ENCODE measurements at regions not wholly inside any gene's neighbourhood (a gene's known extent, or its start where the extent isn't known, plus 50 kb on each side); places are given as distances from the start of the nearest gene placed in this dataset.

- Histone ChIP-seq H3K4me3 (no peak overlapping the region), H3K4me1 (ENCODE audit: low read depth) (peaks cover 9% of the 10 kb centered on the region), H3K9me3 (no peaks in the 10 kb centered on the region), H3K36me3 (ENCODE audit: low read depth) (no peaks in the 10 kb centered on the region)
- DNase-seq: no peak
- ATAC-seq: peak; percentile 15
- intact Hi-C loops (cut with DNase I, micrococcal nuclease): no loop called here
- TF ChIP-seq CTCF (IDR thresholded peaks at IDR 0.05): no peak
These were observed 100.6 kb upstream of the TSC22D2 start for GRCh38 chr3:150307311-150308036.

- DNase-seq (no peak), ATAC-seq (peak; percentile 49)
- Histone ChIP-seq H3K4me3 (no peak overlapping the region), H3K9me3 (no peaks in the 10 kb centered on the region), H3K36me3 (ENCODE audit: low read depth) (no peaks in the 10 kb centered on the region), H3K4me1 (ENCODE audit: low read depth) (peaks cover 9% of the 10 kb centered on the region)
- intact Hi-C loops (cut with DNase I, micrococcal nuclease): no loop called here
- TF ChIP-seq CTCF (IDR thresholded peaks at IDR 0.05): no peak
These were observed 101.2 kb upstream of the TSC22D2 start for GRCh38 chr3:150306906-150307305.

- no peak overlapping the region for H3K4me3 ChIP-seq
- H3K36me3 ChIP-seq (ENCODE audit: low read depth): no peaks in the 10 kb centered on the region
- no peak for ATAC-seq
- no peaks in the 10 kb centered on the region for H3K9me3 ChIP-seq
- no peak for TF ChIP-seq CTCF (IDR thresholded peaks at IDR 0.05)
- intact Hi-C loops (cut with DNase I, micrococcal nuclease): no loop called here
- DNase-seq: no peak
- peaks cover 9% of the 10 kb centered on the region for H3K4me1 ChIP-seq (ENCODE audit: low read depth)
These were observed 102.0 kb upstream of the TSC22D2 start for GRCh38 chr3:150306083-150306482.

- intact Hi-C loops (cut with DNase I, micrococcal nuclease): no loop called here
- no peaks in the 10 kb centered on the region for H3K9me3 ChIP-seq
- H3K36me3 ChIP-seq (ENCODE audit: low read depth): no peaks in the 10 kb centered on the region
- no peak for DNase-seq
- no peak overlapping the region for H3K4me3 ChIP-seq
- ATAC-seq: no peak
- TF ChIP-seq CTCF (IDR thresholded peaks at IDR 0.05): no peak
- peaks cover 9% of the 10 kb centered on the region for H3K4me1 ChIP-seq (ENCODE audit: low read depth)
These were observed 104.3 kb upstream of the TSC22D2 start for GRCh38 chr3:150303768-150304167.

GRCh38 chr3:150302246-150302645 is 105.9 kb upstream of the TSC22D2 start:
- no peak for TF ChIP-seq CTCF (IDR thresholded peaks at IDR 0.05)
- ATAC-seq (no peak), DNase-seq (no peak)
- Histone ChIP-seq H3K36me3 (ENCODE audit: low read depth) (no peaks in the 10 kb centered on the region), H3K9me3 (no peaks in the 10 kb centered on the region), H3K4me3 (no peak overlapping the region), H3K4me1 (ENCODE audit: low read depth) (no peaks in the 10 kb centered on the region)
- intact Hi-C loops (cut with DNase I, micrococcal nuclease): no loop called here
